AG09309 (cell line): ENCODE measurements at regions not wholly inside any gene's neighbourhood (a gene's known extent, or its start where the extent isn't known, plus 50 kb on each side); places are given as distances from the start of the nearest gene placed in this dataset.

Experiments
- DNase-seq: peaks from one replicate; pipeline ENCODE4 v3.0.0-alpha.2; 2010; ENCODE audit warnings: low read depth
- H3K4me3 ChIP-seq: 2 replicates; pipeline ENCODE4 v1.5.1; 2011; ENCODE audit warnings: mild to moderate bottlenecking, low read depth, low read length, moderate library complexity; ENCODE audit not compliant: control insufficient read depth
- CTCF ChIP-seq: IDR thresholded peaks from 2 replicates; pipeline ENCODE4 v1.5.1; 2011; ENCODE audit warnings: mild to moderate bottlenecking, low read depth, low read length, inconsistent platforms; ENCODE audit not compliant: insufficient read depth, control insufficient read depth; ENCODE audit errors: missing control alignments

GRCh38 chr21:35485364-35485763 is 436.3 kb upstream of the RUNX1 start:
- DNase-seq, result no peak
- no peak overlapping the region for H3K4me3 ChIP-seq
- TF ChIP-seq CTCF, result no peak

- TF ChIP-seq CTCF, result no peak
- DNase-seq, result no peak
- no peak overlapping the region for H3K4me3 ChIP-seq
Measured at GRCh38 chr21:35484851-35485250, 435.7 kb upstream of the RUNX1 start.

GRCh38 chr21:35484032-35484431 is 434.9 kb upstream of the RUNX1 start:
- no peak for TF ChIP-seq CTCF
- no peak overlapping the region for H3K4me3 ChIP-seq
- DNase-seq, result no peak

GRCh38 chr21:35482933-35483662 is 434.0 kb upstream of the RUNX1 start:
- H3K4me3 ChIP-seq, result no peak overlapping the region
- DNase-seq, result no peak
- TF ChIP-seq CTCF, result no peak

- DNase-seq, result no peak
- no peak for TF ChIP-seq CTCF
- H3K4me3 ChIP-seq, result no peak overlapping the region
Measured at GRCh38 chr21:35482096-35482495, 433.0 kb upstream of the RUNX1 start.

- DNase-seq, result no peak
- no peak overlapping the region for H3K4me3 ChIP-seq
- TF ChIP-seq CTCF, result no peak
Measured at GRCh38 chr21:35481005-35481404, 431.9 kb upstream of the RUNX1 start.

GRCh38 chr21:35479529-35479928 is 430.4 kb upstream of the RUNX1 start:
- DNase-seq, result no peak
- no peak overlapping the region for H3K4me3 ChIP-seq
- no peak for TF ChIP-seq CTCF
